ENCODE measurements at regions not wholly inside any gene's neighbourhood (a gene's known extent, or its start where the extent isn't known, plus 50 kb on each side); places are given as distances from the start of the nearest gene placed in this dataset.

GRCh38 chr9:761176-761792 lies 80.2 kb upstream of the DMRT1 start:
- no peak for TF ChIP-seq CTCF (IDR thresholded peaks at IDR 0.05)
- no peak for TF ChIP-seq ZFX (IDR thresholded peaks at IDR 0.05; ENCODE audit: borderline replicate concordance)

All from 22Rv1 (cell line).